ENCODE measurements at regions not wholly inside any gene's neighbourhood (a gene's known extent, or its start where the extent isn't known, plus 50 kb on each side); places are given as distances from the start of the nearest gene placed in this dataset.

DNA sequence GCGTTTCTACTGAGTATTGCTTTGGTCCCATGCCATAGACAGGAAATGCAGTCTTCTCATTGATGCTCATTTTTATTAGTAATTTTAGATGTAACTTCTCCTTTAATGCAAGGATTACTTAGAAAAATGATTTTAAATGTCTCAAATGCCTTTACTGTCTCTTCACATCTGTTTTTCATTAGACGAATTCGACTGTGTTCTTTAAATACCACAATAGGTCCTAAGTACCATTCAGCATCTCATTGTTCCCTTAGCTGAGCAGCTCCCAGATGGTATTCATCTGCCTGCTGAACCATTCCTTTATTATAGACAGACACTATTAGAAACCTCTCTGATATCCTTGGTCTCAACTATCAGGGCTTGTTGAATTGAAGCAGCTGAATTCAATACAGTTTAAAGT lies 113.6 kb downstream of the LSMEM1 start:
- peak; percentile 92 for ATAC-seq
- TF ChIP-seq ISL1 (CRISPR knock-in tag; IDR thresholded peaks at IDR 0.05) (peak; percentile 94), ZNF8 (CRISPR knock-in tag; IDR thresholded peaks at IDR 0.05) (0 out of 2 replicates have a peak, but pooled peaks have one; percentile 55), ARNTL (CRISPR knock-in tag; IDR thresholded peaks at IDR 0.05; ENCODE audit: borderline replicate concordance, low read depth) (no peak), ZNF70 (CRISPR knock-in tag; IDR thresholded peaks at IDR 0.05) (no peak), TCF4 (CRISPR knock-in tag; IDR thresholded peaks at IDR 0.05; ENCODE audit: borderline replicate concordance) (peak; percentile 82), ZC3H10 (CRISPR knock-in tag; IDR thresholded peaks at IDR 0.05) (0 out of 2 replicates have a peak, but pooled peaks have one; percentile 41)
- TF ChIP-seq, protein P1, sequence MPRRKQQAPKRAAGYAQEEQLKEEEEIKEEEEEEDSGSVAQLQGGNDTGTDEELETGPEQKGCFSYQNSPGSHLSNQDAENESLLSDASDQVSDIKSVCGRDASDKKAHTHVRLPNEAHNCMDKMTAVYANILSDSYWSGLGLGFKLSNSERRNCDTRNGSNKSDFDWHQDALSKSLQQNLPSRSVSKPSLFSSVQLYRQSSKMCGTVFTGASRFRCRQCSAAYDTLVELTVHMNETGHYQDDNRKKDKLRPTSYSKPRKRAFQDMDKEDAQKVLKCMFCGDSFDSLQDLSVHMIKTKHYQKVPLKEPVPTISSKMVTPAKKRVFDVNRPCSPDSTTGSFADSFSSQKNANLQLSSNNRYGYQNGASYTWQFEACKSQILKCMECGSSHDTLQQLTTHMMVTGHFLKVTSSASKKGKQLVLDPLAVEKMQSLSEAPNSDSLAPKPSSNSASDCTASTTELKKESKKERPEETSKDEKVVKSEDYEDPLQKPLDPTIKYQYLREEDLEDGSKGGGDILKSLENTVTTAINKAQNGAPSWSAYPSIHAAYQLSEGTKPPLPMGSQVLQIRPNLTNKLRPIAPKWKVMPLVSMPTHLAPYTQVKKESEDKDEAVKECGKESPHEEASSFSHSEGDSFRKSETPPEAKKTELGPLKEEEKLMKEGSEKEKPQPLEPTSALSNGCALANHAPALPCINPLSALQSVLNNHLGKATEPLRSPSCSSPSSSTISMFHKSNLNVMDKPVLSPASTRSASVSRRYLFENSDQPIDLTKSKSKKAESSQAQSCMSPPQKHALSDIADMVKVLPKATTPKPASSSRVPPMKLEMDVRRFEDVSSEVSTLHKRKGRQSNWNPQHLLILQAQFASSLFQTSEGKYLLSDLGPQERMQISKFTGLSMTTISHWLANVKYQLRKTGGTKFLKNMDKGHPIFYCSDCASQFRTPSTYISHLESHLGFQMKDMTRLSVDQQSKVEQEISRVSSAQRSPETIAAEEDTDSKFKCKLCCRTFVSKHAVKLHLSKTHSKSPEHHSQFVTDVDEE (CRISPR knock-in tag; IDR thresholded peaks at IDR 0.05), result no peak

GRCh38 chr7:112596260-112596659 lies 115.5 kb downstream of the LSMEM1 start:
- peak; percentile 84 for ATAC-seq
- TF ChIP-seq ZFP30 (CRISPR knock-in tag; IDR thresholded peaks at IDR 0.05), result 0 out of 2 replicates have a peak, but pooled peaks have one; percentile 6
- peak; percentile 90; the same call in 1 of the 2 replicates for TF ChIP-seq CREB5 (CRISPR knock-in tag; IDR thresholded peaks at IDR 0.05; ENCODE audit: low read depth)
- TF ChIP-seq ZNF8 (CRISPR knock-in tag; IDR thresholded peaks at IDR 0.05), result peak; percentile 41; the same call in 1 of the 2 replicates
- TF ChIP-seq OSR1 (CRISPR knock-in tag; IDR thresholded peaks at IDR 0.05), result no peak
- no peak for TF ChIP-seq ZNF70 (CRISPR knock-in tag; IDR thresholded peaks at IDR 0.05)
- no peak for TF ChIP-seq CSDC2 (CRISPR knock-in tag; IDR thresholded peaks at IDR 0.05)
- peak; percentile 97 for TF ChIP-seq RARB (CRISPR knock-in tag; IDR thresholded peaks at IDR 0.05)
- TF ChIP-seq PPARA (CRISPR knock-in tag; IDR thresholded peaks at IDR 0.05; ENCODE audit: borderline replicate concordance), result no peak
- peak; percentile 98 for TF ChIP-seq ZC3H10 (CRISPR knock-in tag; IDR thresholded peaks at IDR 0.05)
- TF ChIP-seq SNAI2 (CRISPR knock-in tag; IDR thresholded peaks at IDR 0.05), result no peak
- no peak for TF ChIP-seq GLIS3 (CRISPR knock-in tag; IDR thresholded peaks at IDR 0.05)
- TF ChIP-seq ZNF565 (CRISPR knock-in tag; conservative IDR thresholded peaks at IDR 0.05; ENCODE audit: low read depth), result no peak
- TF ChIP-seq TCF4 (CRISPR knock-in tag; IDR thresholded peaks at IDR 0.05; ENCODE audit: borderline replicate concordance), result peak; percentile 77; the same call in 1 of the 2 replicates
- TF ChIP-seq TOX (CRISPR knock-in tag; IDR thresholded peaks at IDR 0.05; ENCODE audit: borderline replicate concordance), result peak; percentile 99
- TF ChIP-seq, protein P1 (CRISPR knock-in tag; IDR thresholded peaks at IDR 0.05), result no peak
- no peak for TF ChIP-seq ARNTL (CRISPR knock-in tag; IDR thresholded peaks at IDR 0.05; ENCODE audit: borderline replicate concordance, low read depth)
- peak; percentile 70; the same call in 1 of the 2 replicates for TF ChIP-seq ESRRG (CRISPR knock-in tag; IDR thresholded peaks at IDR 0.05)
- TF ChIP-seq ISL1 (CRISPR knock-in tag; IDR thresholded peaks at IDR 0.05), result peak; percentile 100
- TF ChIP-seq, protein P2, sequence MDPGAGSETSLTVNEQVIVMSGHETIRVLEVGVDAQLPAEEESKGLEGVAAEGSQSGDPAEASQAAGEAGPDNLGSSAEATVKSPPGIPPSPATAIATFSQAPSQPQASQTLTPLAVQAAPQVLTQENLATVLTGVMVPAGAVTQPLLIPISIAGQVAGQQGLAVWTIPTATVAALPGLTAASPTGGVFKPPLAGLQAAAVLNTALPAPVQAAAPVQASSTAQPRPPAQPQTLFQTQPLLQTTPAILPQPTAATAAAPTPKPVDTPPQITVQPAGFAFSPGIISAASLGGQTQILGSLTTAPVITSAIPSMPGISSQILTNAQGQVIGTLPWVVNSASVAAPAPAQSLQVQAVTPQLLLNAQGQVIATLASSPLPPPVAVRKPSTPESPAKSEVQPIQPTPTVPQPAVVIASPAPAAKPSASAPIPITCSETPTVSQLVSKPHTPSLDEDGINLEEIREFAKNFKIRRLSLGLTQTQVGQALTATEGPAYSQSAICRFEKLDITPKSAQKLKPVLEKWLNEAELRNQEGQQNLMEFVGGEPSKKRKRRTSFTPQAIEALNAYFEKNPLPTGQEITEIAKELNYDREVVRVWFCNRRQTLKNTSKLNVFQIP (CRISPR knock-in tag; IDR thresholded peaks at IDR 0.05; ENCODE audit: borderline replicate concordance, low read depth), result peak; percentile 97
- TF ChIP-seq, protein P3, sequence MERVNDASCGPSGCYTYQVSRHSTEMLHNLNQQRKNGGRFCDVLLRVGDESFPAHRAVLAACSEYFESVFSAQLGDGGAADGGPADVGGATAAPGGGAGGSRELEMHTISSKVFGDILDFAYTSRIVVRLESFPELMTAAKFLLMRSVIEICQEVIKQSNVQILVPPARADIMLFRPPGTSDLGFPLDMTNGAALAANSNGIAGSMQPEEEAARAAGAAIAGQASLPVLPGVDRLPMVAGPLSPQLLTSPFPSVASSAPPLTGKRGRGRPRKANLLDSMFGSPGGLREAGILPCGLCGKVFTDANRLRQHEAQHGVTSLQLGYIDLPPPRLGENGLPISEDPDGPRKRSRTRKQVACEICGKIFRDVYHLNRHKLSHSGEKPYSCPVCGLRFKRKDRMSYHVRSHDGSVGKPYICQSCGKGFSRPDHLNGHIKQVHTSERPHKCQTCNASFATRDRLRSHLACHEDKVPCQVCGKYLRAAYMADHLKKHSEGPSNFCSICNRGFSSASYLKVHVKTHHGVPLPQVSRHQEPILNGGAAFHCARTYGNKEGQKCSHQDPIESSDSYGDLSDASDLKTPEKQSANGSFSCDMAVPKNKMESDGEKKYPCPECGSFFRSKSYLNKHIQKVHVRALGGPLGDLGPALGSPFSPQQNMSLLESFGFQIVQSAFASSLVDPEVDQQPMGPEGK (CRISPR knock-in tag; IDR thresholded peaks at IDR 0.05; ENCODE audit: borderline replicate concordance), result peak; percentile 99
- TF ChIP-seq, protein P4, sequence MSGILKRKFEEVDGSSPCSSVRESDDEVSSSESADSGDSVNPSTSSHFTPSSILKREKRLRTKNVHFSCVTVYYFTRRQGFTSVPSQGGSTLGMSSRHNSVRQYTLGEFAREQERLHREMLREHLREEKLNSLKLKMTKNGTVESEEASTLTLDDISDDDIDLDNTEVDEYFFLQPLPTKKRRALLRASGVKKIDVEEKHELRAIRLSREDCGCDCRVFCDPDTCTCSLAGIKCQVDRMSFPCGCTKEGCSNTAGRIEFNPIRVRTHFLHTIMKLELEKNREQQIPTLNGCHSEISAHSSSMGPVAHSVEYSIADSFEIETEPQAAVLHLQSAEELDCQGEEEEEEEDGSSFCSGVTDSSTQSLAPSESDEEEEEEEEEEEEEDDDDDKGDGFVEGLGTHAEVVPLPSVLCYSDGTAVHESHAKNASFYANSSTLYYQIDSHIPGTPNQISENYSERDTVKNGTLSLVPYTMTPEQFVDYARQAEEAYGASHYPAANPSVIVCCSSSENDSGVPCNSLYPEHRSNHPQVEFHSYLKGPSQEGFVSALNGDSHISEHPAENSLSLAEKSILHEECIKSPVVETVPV (CRISPR knock-in tag; IDR thresholded peaks at IDR 0.05), result peak; percentile 96
- no peak for TF ChIP-seq BACH2 (CRISPR knock-in tag; IDR thresholded peaks at IDR 0.05; ENCODE audit: borderline replicate concordance)
- TF ChIP-seq ZFP3 (CRISPR knock-in tag; IDR thresholded peaks at IDR 0.05), result no peak

Data from SK-N-SH treated with all-trans-retinoic acid at 6 μM for 48 hours (cell line).